OCI-LY1 (cell line): ENCODE measurements at regions not wholly inside any gene's neighbourhood (a gene's known extent, or its start where the extent isn't known, plus 50 kb on each side); places are given as distances from the start of the nearest gene placed in this dataset.

ENCODE experiments used
- H2AFZ ChIP-seq: fragments of 200-600 bp; sonication (generic), shearing (Covaris generic); 2 replicates; pipeline ENCODE4 v1.6.0; 2014; ENCODE audit warnings: antibody characterized with exemption, mild to moderate bottlenecking, low read length
- H3F3A ChIP-seq: fragments of 200-600 bp; sonication (generic), shearing (Covaris generic); 2 replicates; pipeline ENCODE4 v1.6.0; 2014; ENCODE audit warnings: mild to moderate bottlenecking, antibody characterized with exemption, low read length, moderate library complexity; ENCODE audit not compliant: insufficient read depth
- H3K27ac ChIP-seq: fragments of 200-600 bp; sonication (generic); 2 replicates; pipeline ENCODE4 v1.5.1; 2014; ENCODE audit warnings: low read length, mixed run types, mild to moderate bottlenecking, low read depth; ENCODE audit not compliant: poor library complexity, severe bottlenecking
- H3K27me3 ChIP-seq: fragments of 200-600 bp; sonication (generic); 2 replicates; pipeline ENCODE4 v1.6.0; 2014; ENCODE audit warnings: antibody characterized with exemption, mild to moderate bottlenecking, low read length, moderate library complexity; ENCODE audit not compliant: insufficient read depth
- H3K36me3 ChIP-seq: fragments of 200-600 bp; sonication (generic); 2 replicates; pipeline ENCODE4 v1.6.1; 2014; ENCODE audit warnings: mild to moderate bottlenecking, antibody characterized with exemption, low read length, moderate library complexity, mixed read lengths; ENCODE audit not compliant: insufficient read depth
- H3K4me1 ChIP-seq: fragments of 200-600 bp; sonication (generic); 2 replicates; pipeline ENCODE4 v1.5.1; 2014; ENCODE audit warnings: mild to moderate bottlenecking, low read length, moderate library complexity; ENCODE audit not compliant: insufficient read depth, severe bottlenecking
- H3K4me2 ChIP-seq: fragments of 200-600 bp; sonication (generic), shearing (Covaris generic); 2 replicates; pipeline ENCODE4 v1.6.1; 2014; ENCODE audit warnings: low read length
- H3K4me3 ChIP-seq: fragments of 200-600 bp; sonication (generic); 2 replicates; pipeline ENCODE4 v1.5.1; 2014; ENCODE audit warnings: low read length, low read depth, mild to moderate bottlenecking, mixed read lengths; ENCODE audit not compliant: poor library complexity, severe bottlenecking
- H3K79me2 ChIP-seq: fragments of 200-600 bp; shearing (Covaris generic); 2 replicates; pipeline ENCODE4 v1.6.1; 2016; ENCODE audit warnings: mixed run types, low read length, mixed read lengths; ENCODE audit not compliant: insufficient read depth
- H3K9ac ChIP-seq: fragments of 200-600 bp; sonication (generic), shearing (Covaris generic); 2 replicates; pipeline ENCODE4 v1.6.1; 2014; ENCODE audit warnings: mild to moderate bottlenecking, low read length, mixed read lengths
- H3K9me2 ChIP-seq: fragments of 200-600 bp; sonication (generic), shearing (Covaris generic); 2 replicates; pipeline ENCODE4 v1.6.1; 2014; ENCODE audit warnings: low read depth, mild to moderate bottlenecking, low read length, mixed read lengths
- H3K9me3 ChIP-seq: fragments of 200-600 bp; shearing (Covaris generic); 2 replicates; pipeline ENCODE4 v1.6.1; 2014; ENCODE audit warnings: low read length, mixed read lengths
- H4K20me1 ChIP-seq: fragments of 200-600 bp; sonication (generic), shearing (Covaris generic); 2 replicates; pipeline ENCODE4 v1.6.0; 2016; ENCODE audit warnings: mild to moderate bottlenecking, low read length; ENCODE audit not compliant: insufficient read depth
- CTCF ChIP-seq: fragments of 200-600 bp; sonication (generic), shearing (Covaris generic); IDR thresholded peaks from 2 replicates; pipeline ENCODE4 v1.5.1; 2017; ENCODE audit warnings: mild to moderate bottlenecking, antibody characterized with exemption, low read length, moderate library complexity, mixed read lengths
- EZH2 ChIP-seq: fragments of 200-600 bp; sonication (generic), shearing (Covaris generic); IDR thresholded peaks from 2 replicates; pipeline ENCODE4 v1.8.0; 2017; ENCODE audit warnings: borderline replicate concordance, mixed run types, mild to moderate bottlenecking, antibody characterized with exemption, low read length, moderate library complexity, mixed read lengths

GRCh38 chr7:130932667-130933432 lies 198.8 kb upstream of the KLF14 start:
- Histone ChIP-seq H3K4me2 (no peak overlapping the region), H4K20me1 (no peaks in the 10 kb centered on the region), H3K9me2 (no peaks in the 10 kb centered on the region), H3K79me2 (peaks cover 14% of the 10 kb centered on the region), H3K4me3 (no peak overlapping the region), H3F3A (no peaks in the 10 kb centered on the region; the same call in 1 of the 2 replicates), H3K27ac (no peak overlapping the region), H3K9me3 (no peaks in the 10 kb centered on the region), H3K36me3 (peaks cover 45% of the 10 kb centered on the region; the same call in 1 of the 2 replicates), H3K4me1 (peaks cover 31% of the 10 kb centered on the region), H3K9ac (no peak overlapping the region), H2AFZ (no peak overlapping the region), H3K27me3 (no peaks in the 10 kb centered on the region)
- TF ChIP-seq EZH2 (no peak), CTCF (no peak)

- Histone ChIP-seq H3K9me3 (no peaks in the 10 kb centered on the region), H3K9ac (no peak overlapping the region), H3K36me3 (peaks cover 45% of the 10 kb centered on the region; the same call in 1 of the 2 replicates), H3K27me3 (no peaks in the 10 kb centered on the region), H3K27ac (no peak overlapping the region), H3K9me2 (no peaks in the 10 kb centered on the region), H3K4me2 (no peak overlapping the region), H2AFZ (no peak overlapping the region), H3K79me2 (peaks cover 21% of the 10 kb centered on the region), H3F3A (no peaks in the 10 kb centered on the region; the same call in 1 of the 2 replicates), H3K4me3 (no peak overlapping the region), H4K20me1 (no peaks in the 10 kb centered on the region), H3K4me1 (peaks cover 31% of the 10 kb centered on the region)
- TF ChIP-seq CTCF (no peak), EZH2 (no peak)
These were observed 199.9 kb upstream of the KLF14 start for GRCh38 chr7:130933919-130934318.

- H3K9me2 ChIP-seq = no peaks in the 10 kb centered on the region
- H3K27me3 ChIP-seq = no peaks in the 10 kb centered on the region
- no peak overlapping the region for H2AFZ ChIP-seq
- no peaks in the 10 kb centered on the region for H3F3A ChIP-seq
- peaks cover 24% of the 10 kb centered on the region for H3K4me1 ChIP-seq
- H3K9ac ChIP-seq = no peak overlapping the region
- no peak overlapping the region for H3K4me2 ChIP-seq
- peaks cover 23% of the 10 kb centered on the region for H3K79me2 ChIP-seq
- no peak overlapping the region for H3K27ac ChIP-seq
- H3K36me3 ChIP-seq = peaks cover 53% of the 10 kb centered on the region; the same call in 1 of the 2 replicates
- no peaks in the 10 kb centered on the region for H3K9me3 ChIP-seq
- no peak overlapping the region for H3K4me3 ChIP-seq
- TF ChIP-seq EZH2 (no peak), CTCF (no peak)
- H4K20me1 ChIP-seq = no peaks in the 10 kb centered on the region
These were observed 201.7 kb upstream of the KLF14 start for GRCh38 chr7:130935564-130936157.
